Ovary (tissue), 3 donors: ENCODE measurements at regions not wholly inside any gene's neighbourhood (a gene's known extent, or its start where the extent isn't known, plus 50 kb on each side); places are given as distances from the start of the nearest gene placed in this dataset.

Experiments
- EP300 ChIP-seq: sonication (generic); formaldehyde crosslinking; IDR thresholded peaks from one replicate; pipeline ENCODE4 v1.6.1; 2017; ENCODE audit warnings: antibody characterized with exemption
- POLR2A ChIP-seq: fragments of 450-650 bp; IDR thresholded peaks from one replicate; pipeline ENCODE4 v1.6.1; 2017; ENCODE audit warnings: antibody characterized with exemption, mild to moderate bottlenecking, moderate library complexity
- TF ChIP-seq, protein P1 (sequence below), 3 donors: fragments of 450-650 bp in 2 of 3; fragments of 200-600 bp in 1 of 3; IDR thresholded peaks; one replicate each; pipeline versions ENCODE4 v1.5.1 to v1.8.0; 2016 to 2022; ENCODE audit warnings: antibody characterized with exemption in 3 of 3, mild to moderate bottlenecking in 1 of 3
- donor health status: DM: no; HTN: no; CAD: no.

DNA sequence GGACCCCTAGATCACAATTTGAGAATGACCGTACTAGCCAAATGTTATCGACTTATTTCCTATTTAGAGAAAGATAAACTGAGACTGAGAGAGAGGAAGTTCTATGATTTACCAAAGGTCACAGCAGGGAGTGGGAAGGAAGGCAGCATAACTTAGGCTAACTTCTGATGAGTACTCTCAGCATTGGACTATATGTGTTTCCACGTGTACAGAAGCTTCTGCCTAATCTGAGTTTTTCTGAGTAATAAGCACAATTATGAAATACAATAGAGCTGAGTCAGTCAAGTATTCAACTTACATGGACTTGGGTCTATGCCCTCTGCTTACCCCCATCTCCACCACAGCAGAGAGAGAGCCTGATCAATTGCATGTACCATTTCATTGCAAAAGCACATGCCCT, 88.1 kb upstream of the HIVEP3 start:
- TF ChIP-seq, protein P1, sequence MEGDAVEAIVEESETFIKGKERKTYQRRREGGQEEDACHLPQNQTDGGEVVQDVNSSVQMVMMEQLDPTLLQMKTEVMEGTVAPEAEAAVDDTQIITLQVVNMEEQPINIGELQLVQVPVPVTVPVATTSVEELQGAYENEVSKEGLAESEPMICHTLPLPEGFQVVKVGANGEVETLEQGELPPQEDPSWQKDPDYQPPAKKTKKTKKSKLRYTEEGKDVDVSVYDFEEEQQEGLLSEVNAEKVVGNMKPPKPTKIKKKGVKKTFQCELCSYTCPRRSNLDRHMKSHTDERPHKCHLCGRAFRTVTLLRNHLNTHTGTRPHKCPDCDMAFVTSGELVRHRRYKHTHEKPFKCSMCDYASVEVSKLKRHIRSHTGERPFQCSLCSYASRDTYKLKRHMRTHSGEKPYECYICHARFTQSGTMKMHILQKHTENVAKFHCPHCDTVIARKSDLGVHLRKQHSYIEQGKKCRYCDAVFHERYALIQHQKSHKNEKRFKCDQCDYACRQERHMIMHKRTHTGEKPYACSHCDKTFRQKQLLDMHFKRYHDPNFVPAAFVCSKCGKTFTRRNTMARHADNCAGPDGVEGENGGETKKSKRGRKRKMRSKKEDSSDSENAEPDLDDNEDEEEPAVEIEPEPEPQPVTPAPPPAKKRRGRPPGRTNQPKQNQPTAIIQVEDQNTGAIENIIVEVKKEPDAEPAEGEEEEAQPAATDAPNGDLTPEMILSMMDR (IDR thresholded peaks at IDR 0.05), result no peak
- TF ChIP-seq POLR2A (no peak), EP300 (no peak)
